ENCODE measurements at regions not wholly inside any gene's neighbourhood (a gene's known extent, or its start where the extent isn't known, plus 50 kb on each side); places are given as distances from the start of the nearest gene placed in this dataset.

GRCh38 chr4:189802884-189803283 lies 137.8 kb upstream of the FRG1 start:
- Histone ChIP-seq H3K4me1 (ENCODE audit: control insufficient read depth in 1 of 2, low read depth in 2 of 2) (no peaks in the 10 kb centered on the region), H3K27me3 (replicated peaks; ENCODE audit: insufficient read depth) (no peaks in the 10 kb centered on the region), H3K4me3 (no peak overlapping the region), H3K27ac (no peak overlapping the region), H3K36me3 (no peaks in the 10 kb centered on the region), H3K9me3 (no peaks in the 10 kb centered on the region)
- TF ChIP-seq, protein P1, sequence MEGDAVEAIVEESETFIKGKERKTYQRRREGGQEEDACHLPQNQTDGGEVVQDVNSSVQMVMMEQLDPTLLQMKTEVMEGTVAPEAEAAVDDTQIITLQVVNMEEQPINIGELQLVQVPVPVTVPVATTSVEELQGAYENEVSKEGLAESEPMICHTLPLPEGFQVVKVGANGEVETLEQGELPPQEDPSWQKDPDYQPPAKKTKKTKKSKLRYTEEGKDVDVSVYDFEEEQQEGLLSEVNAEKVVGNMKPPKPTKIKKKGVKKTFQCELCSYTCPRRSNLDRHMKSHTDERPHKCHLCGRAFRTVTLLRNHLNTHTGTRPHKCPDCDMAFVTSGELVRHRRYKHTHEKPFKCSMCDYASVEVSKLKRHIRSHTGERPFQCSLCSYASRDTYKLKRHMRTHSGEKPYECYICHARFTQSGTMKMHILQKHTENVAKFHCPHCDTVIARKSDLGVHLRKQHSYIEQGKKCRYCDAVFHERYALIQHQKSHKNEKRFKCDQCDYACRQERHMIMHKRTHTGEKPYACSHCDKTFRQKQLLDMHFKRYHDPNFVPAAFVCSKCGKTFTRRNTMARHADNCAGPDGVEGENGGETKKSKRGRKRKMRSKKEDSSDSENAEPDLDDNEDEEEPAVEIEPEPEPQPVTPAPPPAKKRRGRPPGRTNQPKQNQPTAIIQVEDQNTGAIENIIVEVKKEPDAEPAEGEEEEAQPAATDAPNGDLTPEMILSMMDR (IDR thresholded peaks at IDR 0.05) = no peak
- no peak for DNase-seq (ENCODE audit: low spot score)
- ATAC-seq (ENCODE audit: insufficient number of reproducible peaks, low FRiP score, low read depth) = no peak

GRCh38 chr4:189804894-189805293 lies 135.8 kb upstream of the FRG1 start:
- Histone ChIP-seq H3K27me3 (replicated peaks; ENCODE audit: insufficient read depth) (no peaks in the 10 kb centered on the region), H3K4me1 (ENCODE audit: control insufficient read depth in 1 of 2, low read depth in 2 of 2) (no peaks in the 10 kb centered on the region), H3K36me3 (no peaks in the 10 kb centered on the region), H3K27ac (no peak overlapping the region), H3K9me3 (no peaks in the 10 kb centered on the region), H3K4me3 (no peak overlapping the region)
- TF ChIP-seq, protein P1 (IDR thresholded peaks at IDR 0.05) = no peak
- DNase-seq (ENCODE audit: low spot score) = no peak
- no peak for ATAC-seq (ENCODE audit: insufficient number of reproducible peaks, low FRiP score, low read depth)

DNA sequence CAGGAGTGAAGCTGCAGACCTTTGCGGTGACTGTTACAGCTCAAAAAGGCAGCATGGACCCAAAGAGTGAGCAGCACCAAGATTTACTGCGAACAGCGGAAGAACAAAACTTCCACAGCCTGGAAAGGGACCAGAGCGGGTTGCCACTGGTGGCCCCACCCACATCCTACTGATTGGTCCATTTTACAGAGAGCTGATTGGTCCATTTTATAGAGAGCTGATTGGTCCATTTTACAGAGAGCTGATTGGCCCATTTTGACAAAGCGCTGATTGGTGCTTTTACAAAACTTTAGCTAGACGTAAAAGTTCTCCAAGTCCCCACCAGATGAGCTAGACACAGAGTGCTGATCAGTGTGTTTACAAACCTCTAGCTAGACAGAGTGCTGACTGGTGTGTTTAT lies 134.2 kb upstream of the FRG1 start:
- H3K9me3 ChIP-seq = no peaks in the 10 kb centered on the region
- no peak for DNase-seq (ENCODE audit: low spot score)
- no peaks in the 10 kb centered on the region for H3K27me3 ChIP-seq (replicated peaks; ENCODE audit: insufficient read depth)
- no peaks in the 10 kb centered on the region for H3K36me3 ChIP-seq
- H3K4me1 ChIP-seq (ENCODE audit: control insufficient read depth in 1 of 2, low read depth in 2 of 2) = no peaks in the 10 kb centered on the region
- TF ChIP-seq, protein P1 (IDR thresholded peaks at IDR 0.05) = no peak
- ATAC-seq (ENCODE audit: insufficient number of reproducible peaks, low FRiP score, low read depth) = no peak
- H3K4me3 ChIP-seq = no peak overlapping the region
- H3K27ac ChIP-seq = no peak overlapping the region

DNA sequence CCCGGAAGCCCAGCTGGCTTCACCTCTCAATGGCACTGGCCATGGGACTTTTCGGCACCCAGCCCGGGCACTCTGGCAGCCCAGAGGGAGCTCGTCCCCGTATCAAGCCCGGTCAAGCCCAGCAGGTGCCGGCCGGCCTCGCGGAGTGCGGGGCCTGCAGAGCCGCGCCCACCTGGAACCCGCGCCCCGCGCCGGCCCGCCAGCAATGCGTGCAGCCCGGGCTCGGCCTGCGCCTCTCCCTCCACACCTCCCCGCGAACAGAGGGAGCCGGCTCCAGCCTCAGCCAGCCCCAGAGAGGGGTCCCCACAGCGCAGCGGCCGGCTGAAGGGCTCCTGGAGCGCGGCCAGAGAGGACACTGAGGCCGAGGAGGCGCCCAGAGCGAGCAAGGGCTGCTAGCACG lies 133.6 kb upstream of the FRG1 start:
- H3K36me3 ChIP-seq = no peaks in the 10 kb centered on the region
- DNase-seq (ENCODE audit: low spot score) (no peak), ATAC-seq (ENCODE audit: insufficient number of reproducible peaks, low FRiP score, low read depth) (no peak)
- no peaks in the 10 kb centered on the region for H3K9me3 ChIP-seq
- no peak overlapping the region for H3K27ac ChIP-seq
- H3K27me3 ChIP-seq (replicated peaks; ENCODE audit: insufficient read depth) = no peaks in the 10 kb centered on the region
- TF ChIP-seq, protein P1 (IDR thresholded peaks at IDR 0.05) = no peak
- H3K4me1 ChIP-seq (ENCODE audit: control insufficient read depth in 1 of 2, low read depth in 2 of 2) = no peaks in the 10 kb centered on the region
- H3K4me3 ChIP-seq = no peak overlapping the region

GRCh38 chr4:189809241-189809735 lies 131.4 kb upstream of the FRG1 start:
- Histone ChIP-seq H3K9me3 (no peaks in the 10 kb centered on the region), H3K36me3 (no peaks in the 10 kb centered on the region), H3K27ac (no peak overlapping the region), H3K4me1 (ENCODE audit: control insufficient read depth in 1 of 2, low read depth in 2 of 2) (no peaks in the 10 kb centered on the region), H3K4me3 (no peak overlapping the region), H3K27me3 (replicated peaks; ENCODE audit: insufficient read depth) (no peaks in the 10 kb centered on the region)
- TF ChIP-seq, protein P1 (IDR thresholded peaks at IDR 0.05) = no peak
- DNase-seq (ENCODE audit: low spot score) = no peak
- no peak for ATAC-seq (ENCODE audit: insufficient number of reproducible peaks, low FRiP score, low read depth)
